GM19468 (cell line): ENCODE measurements at regions not wholly inside any gene's neighbourhood (a gene's known extent, or its start where the extent isn't known, plus 50 kb on each side); places are given as distances from the start of the nearest gene placed in this dataset.

ENCODE experiments used
- ATAC-seq: cut with Tn5 transposase; IDR thresholded peaks from one replicate; pipeline ENCODE4 v1.9.1; 2021; ENCODE audit warnings: mild to moderate bottlenecking, moderate library complexity, moderate number of reproducible peaks; ENCODE audit not compliant: unreplicated experiment; ENCODE audit errors: extremely low read depth

DNA sequence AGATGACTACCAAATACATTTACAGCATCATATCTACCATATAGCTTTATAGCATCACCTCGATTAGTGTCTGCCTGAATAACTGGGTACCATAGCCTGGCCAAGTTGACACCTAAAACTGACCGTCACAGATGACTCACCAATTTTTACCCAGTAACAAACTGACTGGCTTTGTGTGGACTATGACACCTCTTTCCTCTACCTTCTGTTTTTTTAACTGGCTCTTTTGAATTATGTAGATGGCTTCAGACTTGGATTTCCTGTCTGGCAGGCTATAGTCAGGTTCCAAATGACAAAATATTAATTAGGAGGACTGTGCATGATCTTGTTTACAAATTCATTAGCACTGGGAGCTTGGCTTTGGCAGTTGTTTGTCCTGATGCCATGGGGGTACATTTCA is 360.3 kb downstream of the TGFB2 start:
- no peak for ATAC-seq

DNA sequence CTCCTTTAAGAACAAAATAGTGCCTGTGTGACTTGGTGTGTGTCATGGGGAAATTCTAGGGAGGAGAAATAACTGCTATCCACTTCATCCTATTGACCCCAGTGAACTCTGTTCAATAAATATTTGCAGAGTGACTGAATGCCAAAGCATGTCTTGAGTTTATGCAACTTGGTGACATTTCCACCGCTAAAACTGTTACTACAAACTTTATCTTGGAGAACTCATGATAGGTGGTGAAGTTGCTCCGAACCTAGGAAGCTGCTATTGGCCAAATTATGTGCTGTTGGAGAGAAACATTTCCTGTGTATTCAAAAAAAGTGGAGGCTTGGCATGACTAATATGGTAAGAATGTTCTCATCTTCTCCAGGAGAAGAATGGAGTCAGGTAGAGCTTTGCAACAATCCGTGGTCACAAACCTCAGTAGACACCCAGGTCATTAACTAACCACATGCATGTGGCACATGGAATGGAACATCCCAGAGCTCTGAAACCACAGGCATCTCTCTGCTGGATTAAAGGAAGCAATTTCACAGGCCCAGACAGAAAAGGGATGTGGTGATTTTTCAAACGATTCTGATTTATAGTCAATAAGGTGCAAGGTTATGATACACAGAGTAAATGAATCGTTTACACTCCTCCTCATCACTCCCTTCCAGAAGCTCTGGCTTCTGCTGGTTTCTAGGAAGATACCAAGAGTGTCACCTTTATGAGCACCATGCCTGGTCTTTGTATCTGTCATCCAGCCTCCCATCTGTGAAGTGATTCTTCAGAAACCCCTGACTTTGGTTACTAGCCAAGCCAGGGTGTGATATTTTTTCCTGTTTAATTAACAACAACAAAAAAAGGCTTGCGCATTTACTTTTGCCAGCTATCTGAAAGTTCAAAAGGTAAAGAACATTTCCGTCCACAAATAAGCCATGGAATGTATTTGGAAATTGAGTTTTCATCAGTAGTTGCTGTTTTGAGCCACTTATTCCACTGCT is 361.1 kb downstream of the TGFB2 start:
- no peak for ATAC-seq

DNA sequence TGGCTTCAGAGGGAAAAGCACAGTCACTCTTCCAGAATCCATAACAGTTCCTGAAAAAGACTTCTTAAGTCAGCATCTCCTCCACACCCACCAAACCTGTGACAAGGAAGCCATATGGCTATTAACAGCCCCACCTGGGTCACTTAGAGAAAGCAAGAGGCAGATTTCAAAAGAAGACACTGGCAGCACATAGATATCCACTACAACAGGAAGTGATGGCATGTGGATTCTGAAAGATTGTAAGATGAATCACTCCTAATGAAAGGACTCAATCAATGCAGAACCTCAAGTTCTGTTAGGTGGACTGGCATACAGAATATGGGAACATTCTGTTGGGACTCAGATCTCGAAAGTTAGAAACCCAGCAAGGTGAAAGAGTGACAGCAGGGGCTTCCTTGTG is 365.9 kb downstream of the TGFB2 start:
- no peak for ATAC-seq

DNA sequence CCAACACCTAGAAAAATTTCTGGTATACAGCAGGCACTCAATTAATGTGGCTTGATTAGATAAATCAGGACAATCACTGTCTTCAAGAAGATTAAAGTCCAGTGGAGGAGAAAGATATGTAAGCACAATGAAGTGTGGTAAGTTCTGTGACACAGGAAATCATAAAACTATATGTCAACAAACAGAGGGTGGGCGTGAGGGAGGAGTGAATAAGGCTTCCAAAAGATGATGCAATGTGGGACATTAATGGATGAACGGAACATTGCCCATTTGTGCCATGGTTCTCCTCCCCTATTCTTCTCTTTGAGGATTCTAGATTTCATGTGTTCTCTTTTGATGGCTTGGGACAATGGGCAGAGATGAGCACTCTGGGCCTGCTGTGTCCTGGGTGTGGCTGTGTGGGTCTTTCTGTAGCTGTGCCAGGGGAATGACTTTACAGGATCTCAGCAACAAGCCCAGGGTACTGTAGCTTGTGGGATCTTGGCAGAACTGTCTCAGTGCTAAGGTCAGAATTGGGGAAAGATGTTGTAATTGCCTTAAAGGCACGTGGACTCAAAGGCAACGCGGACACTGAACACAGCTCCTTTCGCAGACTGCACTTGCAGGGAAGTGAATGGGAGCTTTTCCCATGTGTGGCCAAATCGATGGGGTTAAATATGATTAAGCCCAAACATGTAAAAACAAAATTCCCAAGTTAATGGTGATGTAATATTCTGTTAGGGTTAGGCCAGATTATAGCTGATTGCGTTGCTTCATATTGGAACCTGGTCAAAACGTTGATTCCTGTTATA is 366.9 kb downstream of the TGFB2 start:
- ATAC-seq, result no peak

DNA sequence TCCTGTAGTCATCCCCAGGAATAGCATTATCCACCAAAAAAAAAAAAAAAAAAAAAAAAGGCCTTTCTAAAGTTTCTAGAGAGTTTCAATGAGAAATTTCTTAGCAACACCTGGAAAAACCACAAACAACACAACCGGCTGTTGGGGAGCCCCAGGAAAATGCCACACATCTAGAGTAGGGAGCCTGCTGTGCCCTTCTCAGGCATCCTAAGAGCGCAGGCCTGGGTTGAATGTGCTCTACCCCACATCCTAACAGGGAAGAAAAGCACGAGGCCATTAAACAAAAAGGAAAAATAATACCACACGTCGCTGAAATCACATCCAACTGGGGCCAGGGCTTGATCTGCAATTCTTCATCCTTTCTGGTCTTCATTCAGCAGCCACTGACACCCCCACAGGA is 367.5 kb downstream of the TGFB2 start:
- no peak for ATAC-seq

DNA sequence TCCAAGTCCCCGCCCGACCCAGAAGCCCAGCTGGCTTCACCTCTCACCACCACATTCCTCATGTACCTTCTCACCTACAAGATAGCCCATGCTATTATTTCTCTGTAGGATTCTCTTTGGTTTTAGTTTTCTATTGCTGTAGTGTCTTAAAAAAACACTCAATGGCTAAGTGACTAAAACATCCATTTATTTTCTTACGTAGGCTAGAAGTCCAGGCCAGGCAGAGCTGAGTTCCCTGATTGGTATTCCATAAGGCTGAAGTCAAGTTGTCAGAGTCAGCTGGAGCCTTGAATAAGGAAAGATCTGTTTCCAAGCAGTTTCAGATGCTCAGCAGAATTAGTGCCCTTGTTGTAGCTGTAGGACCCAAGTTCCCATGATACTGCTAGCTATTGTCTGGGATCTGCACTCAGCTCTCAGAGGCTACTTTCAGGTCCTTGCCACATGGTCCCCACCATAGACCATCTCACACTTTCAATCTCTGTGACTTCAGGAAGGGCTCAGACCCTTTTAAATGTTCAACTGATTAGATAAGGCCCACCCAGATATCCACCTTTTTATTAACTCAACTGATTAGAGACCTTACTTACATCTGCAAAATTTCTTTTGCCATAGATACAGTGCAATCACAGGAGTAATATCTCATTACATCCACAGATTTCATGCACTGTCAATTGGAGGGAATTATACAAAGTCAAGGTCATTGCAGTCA is 371.0 kb downstream of the TGFB2 start:
- ATAC-seq, result no peak

DNA sequence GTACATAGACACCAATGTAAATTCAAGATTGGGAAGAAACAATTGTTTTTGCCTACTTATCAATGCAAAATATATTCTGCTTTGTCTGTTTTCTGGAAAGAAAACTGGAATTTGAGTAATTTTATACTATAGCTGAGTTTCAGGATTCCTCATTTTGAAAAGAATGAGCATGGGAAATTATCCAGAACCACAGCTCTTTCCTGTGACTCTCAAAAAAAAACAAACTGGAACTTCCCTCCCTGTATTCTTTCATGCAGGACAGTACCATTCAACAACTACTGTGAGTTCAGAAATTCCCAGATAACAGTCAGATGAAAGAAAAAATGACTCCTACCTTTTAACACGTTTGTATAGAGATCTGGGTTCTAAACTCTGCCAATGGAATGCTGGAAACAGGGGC is 372.4 kb downstream of the TGFB2 start:
- no peak for ATAC-seq

DNA sequence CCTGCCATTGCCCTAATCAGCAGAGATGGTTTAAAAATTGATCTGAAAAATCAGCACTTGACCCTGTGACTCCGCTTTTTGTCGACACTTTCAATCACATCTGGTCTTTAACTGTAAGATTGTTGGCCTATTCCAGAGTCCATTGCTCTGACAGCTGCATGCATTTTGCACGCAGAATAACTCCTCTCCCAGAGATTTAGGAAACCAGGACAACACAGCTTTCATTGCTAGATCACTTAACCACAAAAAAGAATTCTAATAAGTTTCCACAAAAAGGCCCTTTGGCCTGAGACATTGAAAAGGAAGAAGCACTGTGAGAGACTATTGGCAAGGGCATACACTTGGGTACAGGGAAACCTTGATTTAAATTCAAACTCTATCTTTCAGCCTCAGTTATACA is 373.1 kb downstream of the TGFB2 start:
- ATAC-seq, result no peak

DNA sequence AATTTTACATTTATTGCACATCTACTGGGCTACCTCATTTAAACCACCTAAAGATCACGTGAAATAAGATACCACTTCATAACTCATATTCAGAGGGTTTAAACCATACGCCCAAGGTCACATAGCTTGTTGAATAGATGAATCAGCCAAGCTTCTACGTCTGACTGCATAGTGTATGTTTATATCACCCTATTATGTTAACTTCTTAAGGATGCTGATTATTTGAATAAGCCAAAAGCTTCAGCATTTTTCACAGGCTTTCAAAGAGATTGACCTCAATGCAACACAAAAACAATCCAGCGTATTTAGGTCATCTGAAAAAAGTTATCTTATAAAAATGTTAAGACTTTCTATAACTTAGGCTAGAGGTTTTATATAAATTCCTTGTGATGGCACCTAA is 373.8 kb downstream of the TGFB2 start:
- no peak for ATAC-seq

DNA sequence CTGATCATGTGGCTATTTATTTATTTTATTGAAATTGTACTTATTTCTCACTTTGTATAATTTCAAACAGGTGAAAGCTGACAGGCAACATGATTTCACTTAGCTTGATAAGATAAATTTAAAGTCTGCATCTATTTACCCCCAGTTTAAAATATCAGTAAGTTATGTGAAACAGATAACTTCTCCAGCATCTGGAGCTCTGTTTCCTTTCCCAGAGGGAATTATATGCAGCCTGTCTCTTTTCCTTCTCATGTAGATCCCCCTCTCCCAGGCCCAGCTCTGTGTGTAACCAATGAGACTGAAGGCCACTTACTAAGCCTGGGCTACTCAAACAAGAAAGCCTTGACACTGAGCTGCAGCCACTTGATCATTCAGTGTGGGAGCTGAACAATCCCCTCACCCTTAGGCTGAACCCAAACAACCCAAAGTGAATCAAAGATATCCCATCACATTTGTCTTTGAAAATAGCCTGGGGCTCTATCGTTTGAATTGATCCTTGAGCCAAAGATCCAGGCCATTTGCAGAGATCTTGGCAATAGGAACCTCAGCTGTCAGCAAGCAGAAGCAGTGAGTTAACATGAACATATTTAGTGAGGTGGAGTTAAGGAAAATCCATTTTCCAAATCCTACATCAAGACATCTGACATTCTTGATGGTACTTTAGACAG is 383.9 kb downstream of the TGFB2 start:
- no peak for ATAC-seq

DNA sequence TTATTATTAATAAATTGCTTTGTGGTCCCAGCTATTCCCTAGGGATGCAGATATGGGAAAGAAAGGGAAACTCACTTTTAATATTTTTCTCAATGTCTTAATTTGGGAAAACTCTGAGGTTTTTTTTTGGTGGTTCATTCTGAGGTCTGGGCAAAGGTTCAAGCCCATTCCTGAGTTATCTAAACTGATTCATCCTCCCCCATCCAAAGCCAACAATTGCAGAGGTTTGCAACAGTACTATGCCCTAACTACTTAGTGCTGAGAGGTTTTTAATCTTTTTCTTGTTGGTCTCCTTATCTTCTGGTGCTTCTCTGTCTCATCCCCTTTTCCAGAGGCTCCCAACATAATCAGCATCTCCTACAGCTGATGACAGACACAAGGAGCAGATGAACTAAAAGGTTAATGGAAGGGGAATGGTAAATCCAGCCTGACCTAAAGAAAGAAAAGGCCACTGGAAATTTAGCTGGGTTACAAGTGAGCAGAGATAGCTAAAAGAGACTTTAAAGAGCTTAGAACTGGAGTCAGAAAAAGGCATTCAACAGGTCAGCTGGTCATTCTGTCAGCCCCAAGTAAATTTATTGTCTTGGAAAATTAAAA is 390.4 kb downstream of the TGFB2 start:
- ATAC-seq, result no peak

DNA sequence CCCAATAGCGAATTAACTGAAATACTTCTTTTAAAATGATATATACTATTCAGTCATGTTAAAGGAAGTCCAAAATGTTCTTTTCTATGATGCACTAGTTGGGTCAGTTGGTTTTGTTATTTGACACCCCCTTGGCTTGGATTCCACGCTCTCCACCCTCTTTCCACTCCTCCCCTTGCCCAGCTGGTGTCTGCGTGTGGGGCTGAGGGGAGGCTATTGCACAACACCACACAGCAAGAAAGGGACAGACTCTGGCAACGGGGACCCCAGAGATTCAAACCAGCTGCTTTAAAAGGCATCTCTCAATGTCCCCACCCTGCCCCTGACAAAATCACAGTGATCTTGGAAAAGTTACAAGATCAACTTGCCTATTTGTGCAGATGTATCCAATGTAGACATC is 394.3 kb downstream of the TGFB2 start:
- ATAC-seq, result no peak

DNA sequence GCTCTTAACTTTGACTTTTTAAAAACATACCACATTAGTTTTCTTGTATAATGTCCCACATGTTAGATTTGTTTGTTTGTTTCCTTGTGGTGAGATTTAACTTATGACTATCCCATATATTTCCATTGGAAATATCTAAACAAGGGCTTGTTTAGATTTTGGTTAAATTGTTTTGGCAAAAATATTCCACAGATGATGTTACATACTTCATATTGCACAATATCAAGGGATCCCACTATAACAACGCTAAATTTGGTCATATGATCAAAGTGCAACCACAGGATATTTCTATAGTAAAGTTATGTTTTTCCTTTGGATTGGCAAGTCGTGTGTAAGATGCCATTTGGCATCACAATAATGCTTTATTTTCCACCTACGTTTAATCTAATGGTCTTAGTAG is 396.7 kb downstream of the TGFB2 start:
- no peak for ATAC-seq

DNA sequence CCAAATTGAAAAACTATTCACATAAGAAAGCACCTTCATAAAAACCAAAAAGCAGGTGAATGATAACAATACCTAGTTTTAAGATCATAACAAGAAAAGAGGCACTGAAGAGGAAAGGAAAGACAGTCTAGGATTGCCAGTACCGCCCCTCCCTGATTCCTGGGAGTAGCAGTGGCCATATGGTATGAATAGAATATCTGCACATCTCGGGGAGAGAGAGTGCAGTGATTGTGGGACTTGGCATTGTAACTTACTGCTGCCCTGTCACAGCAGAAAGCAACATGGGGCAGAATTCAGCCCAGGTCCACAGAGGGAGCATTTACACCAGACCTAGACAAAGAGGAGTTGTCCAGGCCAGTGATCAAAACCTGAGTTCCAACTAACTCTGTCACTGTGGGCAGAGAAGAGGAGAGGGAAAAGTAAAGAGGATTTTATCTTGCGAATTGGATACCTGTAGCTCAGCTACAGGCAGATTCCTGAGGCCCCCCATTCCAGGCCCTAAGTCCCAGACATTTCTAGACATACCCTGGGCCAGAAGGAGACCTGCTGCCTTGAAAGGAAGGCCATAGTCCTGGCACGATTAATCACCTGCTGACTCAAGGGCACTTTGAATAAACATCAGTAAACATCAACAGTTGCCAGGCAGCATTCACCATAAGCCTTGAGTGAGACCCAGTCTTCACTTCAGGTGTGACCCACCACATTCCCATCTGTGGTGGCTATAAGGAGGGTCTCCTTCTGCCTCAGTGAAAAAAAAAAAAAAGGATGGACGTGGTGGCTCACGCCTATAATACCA is 397.5 kb downstream of the TGFB2 start:
- ATAC-seq, result no peak

DNA sequence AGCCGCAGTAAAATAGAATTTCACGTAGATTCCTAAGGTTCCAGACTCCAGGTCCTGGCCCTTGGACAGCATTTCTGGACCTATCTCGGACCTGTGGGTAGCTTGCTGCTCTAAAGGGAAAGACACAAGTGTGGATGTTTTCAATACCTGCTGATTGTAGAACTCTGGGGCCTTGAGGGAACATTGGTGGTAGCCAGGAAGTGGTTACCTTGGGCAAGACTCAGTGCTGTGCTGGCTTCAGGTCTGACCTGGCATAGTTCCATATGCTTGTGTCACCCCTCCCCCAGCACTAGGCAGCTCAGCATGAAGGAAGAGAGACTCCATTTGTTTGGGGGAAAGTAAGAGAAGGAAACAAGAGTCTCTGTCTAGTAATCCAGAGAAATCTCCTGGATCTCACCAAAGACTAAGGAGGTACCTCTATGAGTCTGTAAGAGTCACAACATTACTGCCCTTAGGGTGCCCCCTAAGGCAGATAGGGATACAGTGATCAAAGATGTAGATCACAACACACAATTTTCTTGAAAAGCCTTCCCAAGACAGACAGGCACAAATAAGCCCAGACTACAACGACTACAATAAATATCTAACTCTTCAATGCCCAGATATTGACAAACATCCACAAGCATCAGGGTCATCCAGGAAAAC is 398.8 kb downstream of the TGFB2 start:
- no peak for ATAC-seq

DNA sequence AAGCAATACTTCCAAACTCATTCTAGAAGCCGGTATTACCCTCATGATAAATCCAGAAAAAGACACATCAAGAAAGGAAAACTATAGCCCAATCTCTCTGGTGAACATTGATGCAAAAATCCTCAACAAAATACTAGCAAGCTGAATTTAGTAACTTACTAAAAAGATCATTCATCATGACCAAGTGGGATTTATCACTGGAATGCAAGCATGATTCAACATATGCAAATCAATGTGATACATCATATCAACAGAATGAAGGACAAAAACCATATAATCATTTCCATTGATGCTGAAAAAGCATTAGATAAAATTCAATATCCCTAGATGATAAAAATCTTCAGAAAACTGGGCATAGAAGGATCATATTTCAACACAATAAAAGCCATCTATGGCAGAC is 402.9 kb downstream of the TGFB2 start:
- ATAC-seq, result no peak

DNA sequence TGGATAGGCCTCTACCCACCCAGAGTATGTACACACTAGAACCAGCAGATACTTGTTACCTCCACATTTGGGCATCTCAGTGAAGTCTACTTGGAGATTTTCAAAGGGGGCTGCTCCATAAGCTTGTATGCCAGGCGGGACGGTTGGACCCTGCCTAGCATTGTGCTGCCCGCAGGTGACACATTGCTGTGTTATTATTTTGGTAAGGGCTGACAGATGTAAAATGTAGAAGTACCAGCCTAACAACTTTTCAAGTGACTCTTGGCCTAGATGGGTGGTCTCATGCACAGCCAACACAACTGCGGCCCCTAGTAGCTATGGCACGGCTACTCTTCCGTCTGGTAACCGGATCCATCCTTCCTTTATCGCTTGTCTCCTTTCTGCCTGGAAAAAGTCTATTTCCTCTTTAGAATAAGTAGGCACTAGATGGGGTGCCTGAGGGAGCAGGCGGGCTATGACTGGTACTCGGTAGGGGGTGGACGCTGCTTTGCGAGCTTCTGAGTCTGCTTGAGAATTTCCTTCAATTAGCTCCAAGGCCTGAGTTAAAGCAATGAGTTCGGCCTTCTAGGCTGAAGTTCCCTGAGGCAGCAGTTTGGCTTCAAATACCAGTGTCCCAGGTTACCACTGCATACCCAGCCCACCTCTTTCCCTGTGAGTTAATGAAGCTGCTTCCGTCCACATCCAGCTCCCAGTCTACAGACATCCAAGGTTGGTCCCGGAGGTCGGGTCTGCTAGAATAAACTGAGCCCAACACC is 405.3 kb downstream of the TGFB2 start:
- no peak for ATAC-seq
